GM21390 (cell line): ENCODE measurements at regions not wholly inside any gene's neighbourhood (a gene's known extent, or its start where the extent isn't known, plus 50 kb on each side); places are given as distances from the start of the nearest gene placed in this dataset.

ENCODE experiments used
- ATAC-seq: cut with Tn5 transposase; IDR thresholded peaks from one replicate; pipeline ENCODE4 v1.9.1; 2021; ENCODE audit not compliant: unreplicated experiment

- ATAC-seq: no peak
These were observed 186.0 kb downstream of the MID1IP1 start for GRCh38 chrX:38987198-38987651.

- no peak for ATAC-seq
These were observed 187.0 kb downstream of the MID1IP1 start for GRCh38 chrX:38988301-38988700.

- ATAC-seq: no peak
These were observed 187.8 kb downstream of the MID1IP1 start for GRCh38 chrX:38989076-38989475.

GRCh38 chrX:38991656-38992440 lies 190.6 kb downstream of the MID1IP1 start:
- ATAC-seq: no peak

- ATAC-seq: no peak
These were observed 191.3 kb downstream of the MID1IP1 start for GRCh38 chrX:38992441-38993096.

GRCh38 chrX:38993500-38993899 lies 192.2 kb downstream of the MID1IP1 start:
- ATAC-seq: no peak

- ATAC-seq: no peak
These were observed 197.8 kb downstream of the MID1IP1 start for GRCh38 chrX:38999099-38999498.

- no peak for ATAC-seq
These were observed 198.9 kb downstream of the MID1IP1 start for GRCh38 chrX:38999967-39000745.

- no peak for ATAC-seq
These were observed 199.5 kb downstream of the MID1IP1 start for GRCh38 chrX:39000802-39001201.

GRCh38 chrX:39002466-39002865 lies 201.2 kb downstream of the MID1IP1 start:
- no peak for ATAC-seq

GRCh38 chrX:39008549-39008948 lies 207.3 kb downstream of the MID1IP1 start:
- no peak for ATAC-seq

GRCh38 chrX:39011454-39012221 lies 210.4 kb downstream of the MID1IP1 start:
- ATAC-seq: no peak

- ATAC-seq: no peak
These were observed 211.4 kb downstream of the MID1IP1 start for GRCh38 chrX:39012621-39013111.

GRCh38 chrX:39016556-39016955 lies 215.3 kb downstream of the MID1IP1 start:
- no peak for ATAC-seq

GRCh38 chrX:39017077-39017476 lies 215.8 kb downstream of the MID1IP1 start:
- ATAC-seq: no peak

- no peak for ATAC-seq
These were observed 216.5 kb downstream of the MID1IP1 start for GRCh38 chrX:39017716-39018115.

- ATAC-seq: no peak
These were observed 217.3 kb downstream of the MID1IP1 start for GRCh38 chrX:39018541-39018940.

- no peak for ATAC-seq
These were observed 217.8 kb downstream of the MID1IP1 start for GRCh38 chrX:39019056-39019455.

- no peak for ATAC-seq
These were observed 218.9 kb downstream of the MID1IP1 start for GRCh38 chrX:39020051-39020669.

GRCh38 chrX:39022106-39022505 lies 220.8 kb downstream of the MID1IP1 start:
- no peak for ATAC-seq
